HEK293 (cell line): ENCODE measurements at regions not wholly inside any gene's neighbourhood (a gene's known extent, or its start where the extent isn't known, plus 50 kb on each side); places are given as distances from the start of the nearest gene placed in this dataset.

Source experiments
- CTCF ChIA-PET: fragments of 350-600 bp; formaldehyde crosslinking; extraction: SDS; loops from one replicate; lab custom pipeline; 2021; ENCODE audit warnings: antibody characterized with exemption; lab: Yijun Ruan, JAX
- POLR2A ChIA-PET: fragments of 300-600 bp; formaldehyde crosslinking; extraction: SDS; loops from one replicate; lab custom pipeline; 2020; ENCODE audit warnings: antibody characterized with exemption, inconsistent platforms; lab: Yijun Ruan, JAX
- H3K27ac ChIP-seq: fragments of 200-500 bp; sonication (Bioruptor generic); 2 replicates; pipeline ENCODE4 v1.5.1; 2014; ENCODE audit warnings: low read depth, low read length, control low read depth, inconsistent platforms; ENCODE audit errors: extremely low read depth
- H3K36me3 ChIP-seq, 2 experiments: fragments of 200-500 bp in 1 of 2; sonication (Bioruptor generic) in 1 of 2; 1 replicate in 1 of 2; 2 replicates in 1 of 2; pipeline ENCODE4 v1.5.1; 2014 to 2017; ENCODE audit warnings: inconsistent platforms in 2 of 2, low read length in 2 of 2; ENCODE audit not compliant: control insufficient read depth in 2 of 2, insufficient read depth in 1 of 2
- H3K4me1 ChIP-seq: fragments of 200-500 bp; sonication (Bioruptor generic); 2 replicates; pipeline ENCODE4 v1.5.1; 2014; ENCODE audit warnings: mild to moderate bottlenecking, low read length, inconsistent platforms; ENCODE audit not compliant: control insufficient read depth, insufficient read depth
- H3K4me3 ChIP-seq: 2 replicates; pipeline ENCODE4 v1.5.1; 2011; ENCODE audit warnings: low read depth, mild to moderate bottlenecking, control low read depth, low read length, moderate library complexity
- H3K9me3 ChIP-seq: fragments of 200-500 bp; sonication (Bioruptor generic); 2 replicates; pipeline ENCODE4 v1.5.1; 2014; ENCODE audit warnings: low read depth, low read length, inconsistent platforms; ENCODE audit not compliant: control insufficient read depth, insufficient read depth
- BCL11A ChIP-seq: fragments of 450-650 bp; formaldehyde crosslinking; IDR thresholded peaks from 2 replicates; pipeline ENCODE4 v1.5.1; 2016; ENCODE audit warnings: low read depth, missing biosample characterization, missing genetic modification characterization
- ELK4 ChIP-seq: IDR thresholded peaks from 2 replicates; pipeline ENCODE4 v1.6.1; 2011; ENCODE audit warnings: mild to moderate bottlenecking, low read depth, low read length, borderline replicate concordance
- FEZF1 ChIP-seq: fragments of 450-650 bp; formaldehyde crosslinking; IDR thresholded peaks from 2 replicates; pipeline ENCODE4 v1.5.1; 2016; ENCODE audit warnings: missing biosample characterization, missing genetic modification characterization
- GLI2 ChIP-seq: fragments of 450-650 bp; formaldehyde crosslinking; IDR thresholded peaks from 2 replicates; pipeline ENCODE4; 2017; ENCODE audit warnings: missing biosample characterization, missing genetic modification characterization, low read depth, borderline replicate concordance
- KLF9 ChIP-seq: fragments of 450-650 bp; formaldehyde crosslinking; IDR thresholded peaks from 2 replicates; pipeline ENCODE4 v1.5.1; 2016; ENCODE audit warnings: missing biosample characterization, missing genetic modification characterization, low read depth
- ZBTB1 ChIP-seq: fragments of 450-650 bp; formaldehyde crosslinking; IDR thresholded peaks from 2 replicates; pipeline ENCODE4 v1.5.1; 2016; ENCODE audit warnings: missing biosample characterization, missing genetic modification characterization
- ZBTB17 ChIP-seq: fragments of 450-650 bp; formaldehyde crosslinking; IDR thresholded peaks from 2 replicates; pipeline ENCODE4 v1.5.1; 2016; ENCODE audit warnings: missing biosample characterization, missing genetic modification characterization
- ZBTB20 ChIP-seq: fragments of 450-650 bp; formaldehyde crosslinking; IDR thresholded peaks from 2 replicates; pipeline ENCODE4 v1.5.1; 2016; ENCODE audit warnings: missing biosample characterization, missing genetic modification characterization
- ZNF133 ChIP-seq: fragments of 450-650 bp; formaldehyde crosslinking; IDR thresholded peaks from 2 replicates; pipeline ENCODE4 v1.5.1; 2016; ENCODE audit warnings: missing biosample characterization, missing genetic modification characterization
- ZNF148 ChIP-seq: fragments of 450-650 bp; formaldehyde crosslinking; IDR thresholded peaks from 2 replicates; pipeline ENCODE4 v1.5.0; 2017; ENCODE audit warnings: missing biosample characterization, missing genetic modification characterization, borderline replicate concordance
- ZNF174 ChIP-seq: fragments of 450-650 bp; formaldehyde crosslinking; IDR thresholded peaks from 2 replicates; pipeline ENCODE4 v1.5.0; 2017; ENCODE audit warnings: missing biosample characterization, mild to moderate bottlenecking, missing genetic modification characterization
- ZNF211 ChIP-seq: fragments of 450-650 bp; formaldehyde crosslinking; IDR thresholded peaks from 2 replicates; pipeline ENCODE4 v1.5.1; 2016; ENCODE audit warnings: low read depth, missing biosample characterization, missing genetic modification characterization
- ZNF341 ChIP-seq: fragments of 450-650 bp; formaldehyde crosslinking; IDR thresholded peaks from 2 replicates; pipeline ENCODE4; 2016; ENCODE audit warnings: low read depth, missing biosample characterization, missing genetic modification characterization
- ZNF350 ChIP-seq: fragments of 450-650 bp; formaldehyde crosslinking; IDR thresholded peaks from 2 replicates; pipeline ENCODE4 v1.5.0; 2017; ENCODE audit warnings: missing biosample characterization, mild to moderate bottlenecking, missing genetic modification characterization
- ZNF513 ChIP-seq: fragments of 450-650 bp; IDR thresholded peaks from 2 replicates; pipeline ENCODE4 v1.5.1; 2018; ENCODE audit warnings: missing biosample characterization, missing genetic modification characterization
- ZNF560 ChIP-seq: fragments of 450-650 bp; formaldehyde crosslinking; IDR thresholded peaks from 2 replicates; pipeline ENCODE4 v1.5.1; 2017; ENCODE audit warnings: missing biosample characterization, missing genetic modification characterization, borderline replicate concordance
- ZNF645 ChIP-seq: fragments of 450-650 bp; formaldehyde crosslinking; IDR thresholded peaks from 2 replicates; pipeline ENCODE4; 2016; ENCODE audit warnings: missing biosample characterization, missing genetic modification characterization
- ZNF785 ChIP-seq: fragments of 450-650 bp; formaldehyde crosslinking; IDR thresholded peaks from 2 replicates; pipeline ENCODE4 v1.5.1; 2016; ENCODE audit warnings: missing biosample characterization, missing genetic modification characterization
- ZSCAN4 ChIP-seq: fragments of 450-650 bp; formaldehyde crosslinking; IDR thresholded peaks from 2 replicates; pipeline ENCODE4 v1.5.1; 2017; ENCODE audit warnings: missing biosample characterization, missing genetic modification characterization

GRCh38 chr7:124403587-124403986, 362.0 kb downstream of the GPR37 start:
- no peak overlapping the region for H3K4me3 ChIP-seq
- POLR2A ChIA-PET: no interaction called here
- H3K4me1 ChIP-seq: no peaks in the 10 kb centered on the region
- CTCF ChIA-PET: no interaction called here
- no peaks in the 10 kb centered on the region for H3K9me3 ChIP-seq
- no peaks in the 10 kb centered on the region for H3K36me3 ChIP-seq
- TF ChIP-seq BCL11A (tag by site-specific recombination) (no peak), ZNF341 (no peak), GLI2 (tag by site-specific recombination) (no peak), ZNF350 (tag by site-specific recombination) (no peak), ZNF174 (tag by site-specific recombination) (no peak), KLF9 (tag by site-specific recombination) (no peak), ZBTB1 (tag by site-specific recombination) (no peak), ZSCAN4 (tag by site-specific recombination) (no peak), ZBTB17 (tag by site-specific recombination) (no peak), ZNF785 (tag by site-specific recombination) (no peak), FEZF1 (tag by site-specific recombination) (no peak), ZBTB20 (tag by site-specific recombination) (no peak), ZNF211 (tag by site-specific recombination) (no peak), ZNF133 (tag by site-specific recombination) (no peak), ZNF148 (tag by site-specific recombination) (no peak), ZNF560 (tag by site-specific recombination) (no peak), ZNF513 (tag by site-specific recombination) (no peak)
- TF ChIP-seq, all 188 proteins: peak for 0
- H3K27ac ChIP-seq: no peak overlapping the region

- no peak overlapping the region for H3K27ac ChIP-seq
- no peaks in the 10 kb centered on the region for H3K9me3 ChIP-seq
- H3K36me3 ChIP-seq: no peaks in the 10 kb centered on the region
- no peak for TF ChIP-seq ZSCAN4 (tag by site-specific recombination)
- no peak for TF ChIP-seq ELK4
- no peak for TF ChIP-seq ZNF645
- H3K4me1 ChIP-seq: no peaks in the 10 kb centered on the region
- POLR2A ChIA-PET: no interaction called here
- CTCF ChIA-PET: interaction anchor here (0.6 kb wide), 1 partner anchor 342 kb away, joined by 4 read pairs; no protein-coding TSS in a partner anchor
- no peak overlapping the region for H3K4me3 ChIP-seq
Measured at GRCh38 chr7:124403112-124403511, 362.5 kb downstream of the GPR37 start.
